Fibroblast of villous mesenchyme (primary cell): ENCODE measurements at regions not wholly inside any gene's neighbourhood (a gene's known extent, or its start where the extent isn't known, plus 50 kb on each side); places are given as distances from the start of the nearest gene placed in this dataset.

ENCODE experiments used
- DNase-seq: peaks from one replicate; pipeline ENCODE4 v3.0.0-alpha.2; 2010; ENCODE audit warnings: low read depth
- H3K4me3 ChIP-seq: 2 replicates; pipeline ENCODE4 v1.5.1; 2011; ENCODE audit warnings: low read depth, mild to moderate bottlenecking, low read length
- CTCF ChIP-seq: IDR thresholded peaks from 2 replicates; pipeline ENCODE4 v1.5.1; 2012; ENCODE audit warnings: low read depth, mild to moderate bottlenecking, low read length; ENCODE audit not compliant: insufficient read depth

- DNase-seq: no peak
- no peak for TF ChIP-seq CTCF
- H3K4me3 ChIP-seq: no peak overlapping the region
These were observed 132.7 kb upstream of the FOXD3 start for GRCh38 chr1:63189677-63190076.

- no peak for DNase-seq
- TF ChIP-seq CTCF: no peak
- H3K4me3 ChIP-seq: no peak overlapping the region
These were observed 132.2 kb upstream of the FOXD3 start for GRCh38 chr1:63190171-63190570.

- no peak for DNase-seq
- TF ChIP-seq CTCF: no peak
- H3K4me3 ChIP-seq: no peak overlapping the region
These were observed 123.4 kb upstream of the FOXD3 start for GRCh38 chr1:63198871-63199394.

- no peak overlapping the region for H3K4me3 ChIP-seq
- DNase-seq: no peak
- TF ChIP-seq CTCF: no peak
These were observed 122.5 kb upstream of the FOXD3 start for GRCh38 chr1:63199706-63200335.

GRCh38 chr1:63200676-63201075, 121.7 kb upstream of the FOXD3 start:
- no peak for TF ChIP-seq CTCF
- DNase-seq: no peak
- no peak overlapping the region for H3K4me3 ChIP-seq

- DNase-seq: no peak
- no peak for TF ChIP-seq CTCF
- H3K4me3 ChIP-seq: no peak overlapping the region
These were observed 118.7 kb upstream of the FOXD3 start for GRCh38 chr1:63203641-63204040.

- DNase-seq: no peak
- no peak for TF ChIP-seq CTCF
- no peak overlapping the region for H3K4me3 ChIP-seq
These were observed 116.6 kb upstream of the FOXD3 start for GRCh38 chr1:63205776-63206175.
